HG02763 (cell line): ENCODE measurements at regions not wholly inside any gene's neighbourhood (a gene's known extent, or its start where the extent isn't known, plus 50 kb on each side); places are given as distances from the start of the nearest gene placed in this dataset.

ENCODE experiments used
- ATAC-seq: cut with Tn5 transposase; IDR thresholded peaks from one replicate; pipeline ENCODE4 v1.9.1; 2021; ENCODE audit warnings: mild to moderate bottlenecking, moderate library complexity; ENCODE audit not compliant: unreplicated experiment

- ATAC-seq = no peak
Measured at GRCh38 chr10:9645404-9645803, 1372.3 kb upstream of the CELF2 start.

GRCh38 chr10:9645928-9646600, 1371.6 kb upstream of the CELF2 start:
- ATAC-seq = no peak

- no peak for ATAC-seq
Measured at GRCh38 chr10:9654261-9654660, 1363.4 kb upstream of the CELF2 start.

GRCh38 chr10:9656386-9656785, 1361.3 kb upstream of the CELF2 start:
- ATAC-seq = no peak

GRCh38 chr10:9656996-9657395, 1360.7 kb upstream of the CELF2 start:
- no peak for ATAC-seq

- no peak for ATAC-seq
Measured at GRCh38 chr10:9657530-9657929, 1360.1 kb upstream of the CELF2 start.

- ATAC-seq = no peak
Measured at GRCh38 chr10:9668411-9668810, 1349.3 kb upstream of the CELF2 start.

- no peak for ATAC-seq
Measured at GRCh38 chr10:9670911-9671310, 1346.8 kb upstream of the CELF2 start.

- no peak for ATAC-seq
Measured at GRCh38 chr10:9681655-9682054, 1336.0 kb upstream of the CELF2 start.

- ATAC-seq = no peak
Measured at GRCh38 chr10:9682802-9683201, 1334.9 kb upstream of the CELF2 start.

- no peak for ATAC-seq
Measured at GRCh38 chr10:9684186-9684585, 1333.5 kb upstream of the CELF2 start.

GRCh38 chr10:9685596-9685995, 1332.1 kb upstream of the CELF2 start:
- no peak for ATAC-seq

- ATAC-seq = no peak
Measured at GRCh38 chr10:9688711-9689110, 1329.0 kb upstream of the CELF2 start.

- no peak for ATAC-seq
Measured at GRCh38 chr10:9707216-9707615, 1310.5 kb upstream of the CELF2 start.

- no peak for ATAC-seq
Measured at GRCh38 chr10:9709849-9710248, 1307.8 kb upstream of the CELF2 start.

- no peak for ATAC-seq
Measured at GRCh38 chr10:9712393-9712792, 1305.3 kb upstream of the CELF2 start.

GRCh38 chr10:9719246-9719645, 1298.4 kb upstream of the CELF2 start:
- ATAC-seq = no peak

- ATAC-seq = no peak
Measured at GRCh38 chr10:9733766-9734165, 1283.9 kb upstream of the CELF2 start.

GRCh38 chr10:9734218-9734617, 1283.5 kb upstream of the CELF2 start:
- no peak for ATAC-seq

GRCh38 chr10:9735731-9736130, 1281.9 kb upstream of the CELF2 start:
- no peak for ATAC-seq

GRCh38 chr10:9743639-9744038, 1274.0 kb upstream of the CELF2 start:
- no peak for ATAC-seq

GRCh38 chr10:9745158-9745557, 1272.5 kb upstream of the CELF2 start:
- ATAC-seq = no peak

- no peak for ATAC-seq
Measured at GRCh38 chr10:9757176-9757575, 1260.5 kb upstream of the CELF2 start.
